ENCODE measurements at regions not wholly inside any gene's neighbourhood (a gene's known extent, or its start where the extent isn't known, plus 50 kb on each side); places are given as distances from the start of the nearest gene placed in this dataset.

DNA sequence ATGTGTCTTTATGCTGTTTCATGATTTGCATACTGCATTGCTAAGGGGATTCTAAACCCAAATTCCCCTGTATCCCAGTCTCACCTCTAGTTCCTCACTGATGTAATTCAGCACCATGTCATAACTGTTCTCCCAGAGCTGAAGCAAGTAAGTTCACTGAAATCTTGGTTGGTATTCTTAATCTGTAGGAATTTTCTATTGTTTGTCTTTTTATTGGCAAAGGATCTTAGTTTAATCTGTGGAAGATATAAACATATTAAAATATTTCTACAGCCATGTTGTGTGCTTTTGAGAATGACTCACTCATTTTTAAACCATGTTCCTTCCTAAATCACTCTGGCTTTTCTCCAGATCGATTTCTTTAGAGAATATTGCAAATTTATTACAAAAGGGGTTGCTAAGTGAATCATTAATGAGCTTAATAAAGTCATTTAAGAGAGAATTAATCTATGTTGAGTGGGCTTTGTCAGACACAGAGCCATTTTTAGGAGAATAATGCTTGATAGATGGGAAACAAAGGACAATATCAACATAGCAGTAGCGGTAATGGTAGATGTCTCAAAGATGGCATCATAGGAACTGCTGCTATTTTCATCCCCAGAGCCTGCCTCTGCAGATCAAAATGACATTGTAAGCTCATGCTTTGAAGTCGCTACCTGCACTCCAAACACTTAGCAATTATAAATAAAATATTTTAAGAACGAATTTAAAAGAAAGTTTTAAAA is 110.0 kb downstream of the ENC1 start:
- TF ChIP-seq, protein P1, sequence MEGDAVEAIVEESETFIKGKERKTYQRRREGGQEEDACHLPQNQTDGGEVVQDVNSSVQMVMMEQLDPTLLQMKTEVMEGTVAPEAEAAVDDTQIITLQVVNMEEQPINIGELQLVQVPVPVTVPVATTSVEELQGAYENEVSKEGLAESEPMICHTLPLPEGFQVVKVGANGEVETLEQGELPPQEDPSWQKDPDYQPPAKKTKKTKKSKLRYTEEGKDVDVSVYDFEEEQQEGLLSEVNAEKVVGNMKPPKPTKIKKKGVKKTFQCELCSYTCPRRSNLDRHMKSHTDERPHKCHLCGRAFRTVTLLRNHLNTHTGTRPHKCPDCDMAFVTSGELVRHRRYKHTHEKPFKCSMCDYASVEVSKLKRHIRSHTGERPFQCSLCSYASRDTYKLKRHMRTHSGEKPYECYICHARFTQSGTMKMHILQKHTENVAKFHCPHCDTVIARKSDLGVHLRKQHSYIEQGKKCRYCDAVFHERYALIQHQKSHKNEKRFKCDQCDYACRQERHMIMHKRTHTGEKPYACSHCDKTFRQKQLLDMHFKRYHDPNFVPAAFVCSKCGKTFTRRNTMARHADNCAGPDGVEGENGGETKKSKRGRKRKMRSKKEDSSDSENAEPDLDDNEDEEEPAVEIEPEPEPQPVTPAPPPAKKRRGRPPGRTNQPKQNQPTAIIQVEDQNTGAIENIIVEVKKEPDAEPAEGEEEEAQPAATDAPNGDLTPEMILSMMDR (IDR thresholded peaks at IDR 0.05): no peak
- TF ChIP-seq EZH2phosphoT487 (IDR thresholded peaks at IDR 0.05): no peak
